Natural killer cell (primary cell): ENCODE measurements at regions not wholly inside any gene's neighbourhood (a gene's known extent, or its start where the extent isn't known, plus 50 kb on each side); places are given as distances from the start of the nearest gene placed in this dataset.

Experiments
- ATAC-seq, 3 donors: fragments of 150-1000 bp in 2 of 3; fragments of 200-7000 bp in 1 of 3; cut with Tn5 transposase; 1 replicate in 1 of 3; 2 replicates in 2 of 3; pipeline ENCODE4 v1.10.0; 2021; ENCODE audit warnings: mild to moderate bottlenecking in 2 of 3, moderate library complexity in 2 of 3
- DNase-seq, 2 donors: peaks; one replicate each; pipeline versions ENCODE4 v3.0.0 to v3.0.0-alpha.2; 2013 to 2021; ENCODE audit warnings: mixed read lengths in 1 of 2
- H3K27ac ChIP-seq: one replicate; pipeline ENCODE4 v1.5.1; 2013; ENCODE audit warnings: mild to moderate bottlenecking, low read length
- H3K27me3 ChIP-seq: one replicate; pipeline ENCODE4 v1.6.1; 2013; ENCODE audit warnings: low read length; ENCODE audit not compliant: control insufficient read depth, insufficient read depth
- H3K36me3 ChIP-seq: one replicate; pipeline ENCODE4 v1.6.1; 2013; ENCODE audit warnings: low read length; ENCODE audit not compliant: control insufficient read depth, insufficient read depth
- H3K4me1 ChIP-seq: one replicate; pipeline ENCODE4 v1.6.1; 2013; ENCODE audit warnings: low read length; ENCODE audit not compliant: control insufficient read depth, insufficient read depth
- H3K4me3 ChIP-seq: one replicate; pipeline ENCODE4 v1.5.1; 2013; ENCODE audit warnings: low read length
- H3K9me3 ChIP-seq: one replicate; pipeline ENCODE4 v1.6.1; 2013; ENCODE audit warnings: low read length; ENCODE audit not compliant: control insufficient read depth, insufficient read depth
- H3K27ac Mint-ChIP-seq, 2 donors: one replicate each; pipeline ENCODE4 v1.8.0; 2022; ENCODE audit warnings: mild to moderate bottlenecking in 2 of 2, mixed read lengths in 2 of 2, moderate library complexity in 1 of 2
- H3K27me3 Mint-ChIP-seq, 2 donors: one replicate each; pipeline ENCODE4 v1.8.0; 2022; ENCODE audit warnings: low read depth in 2 of 2, mixed read lengths in 2 of 2
- H3K36me3 Mint-ChIP-seq: one replicate; pipeline ENCODE4 v1.8.0; 2022; ENCODE audit warnings: mixed read lengths
- H3K4me1 Mint-ChIP-seq, 2 donors: one replicate each; pipeline ENCODE4 v1.8.0; 2022; ENCODE audit warnings: mixed read lengths in 2 of 2
- H3K4me3 Mint-ChIP-seq: one replicate; pipeline ENCODE4 v1.8.0; 2022; ENCODE audit warnings: mild to moderate bottlenecking, moderate library complexity, mixed read lengths
- H3K9me3 Mint-ChIP-seq, 2 donors: one replicate each; pipeline ENCODE4 v1.8.0; 2022; ENCODE audit warnings: mixed read lengths in 2 of 2
- WGBS: methylation state at CpG from one replicate; pipeline ENCODE4 v1.1.7; 2013; ENCODE audit warnings: missing lambda C conversion rate; ENCODE audit not compliant: insufficient coverage; 5-methylcytosine and 5-hydroxymethylcytosine counted together
- intact Hi-C: fragments of 100-400 bp; cut with micrococcal nuclease; formaldehyde crosslinking; loops from one replicate; pipeline ENCODE4 v1.14.2; 2022
- TF ChIP-seq, protein P1 (sequence below): fragments of 200-600 bp; IDR thresholded peaks from one replicate; pipeline ENCODE4 v1.8.0; 2022; ENCODE audit warnings: antibody characterized with exemption

DNA sequence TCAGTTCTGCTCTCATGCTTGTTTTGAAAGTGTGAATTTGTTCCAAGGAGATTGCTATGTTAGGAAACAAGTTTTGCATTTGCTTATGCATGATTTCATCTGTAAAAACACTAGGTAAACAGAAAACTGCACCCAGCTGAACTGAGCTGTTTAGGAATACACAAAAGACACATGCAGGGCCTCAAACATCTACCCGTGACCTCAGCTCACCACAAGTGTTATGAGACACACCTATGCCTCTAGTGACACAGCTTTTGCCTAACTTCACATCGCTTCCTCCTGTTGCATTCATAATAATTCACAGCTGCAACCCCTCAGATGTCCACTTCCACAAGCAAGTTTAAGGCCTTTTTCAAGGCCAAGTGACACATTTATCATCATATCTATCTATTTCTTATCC, 98.0 kb upstream of the SLC24A3 start:
- Histone ChIP-seq H3K27me3 (no peaks in the 10 kb centered on the region), H3K36me3 (no peaks in the 10 kb centered on the region), H3K4me3 (no peak overlapping the region), H3K9me3 (no peaks in the 10 kb centered on the region), H3K4me1 (no peaks in the 10 kb centered on the region), H3K27ac (peak overlapping the region; percentile 17)
- Mint-ChIP-seq H3K36me3 (no peaks in the 10 kb centered on the region), H3K4me1 (peaks cover 28 to 41% of the 10 kb centered on the region in 2 donors), H3K27ac (peak overlapping the region; percentile 80 to 85), H3K9me3 (peaks cover 2% of the 10 kb centered on the region in 2 donors), H3K4me3 (peak overlapping the region; percentile 58), H3K27me3 (no peaks in the 10 kb centered on the region)
- intact Hi-C loops, result loop anchor here (2.0 kb wide), 1 partner anchor 40 kb away; no protein-coding TSS in a partner anchor
- peak; percentile 76 to 96 (median 95) for ATAC-seq
- TF ChIP-seq, protein P1, sequence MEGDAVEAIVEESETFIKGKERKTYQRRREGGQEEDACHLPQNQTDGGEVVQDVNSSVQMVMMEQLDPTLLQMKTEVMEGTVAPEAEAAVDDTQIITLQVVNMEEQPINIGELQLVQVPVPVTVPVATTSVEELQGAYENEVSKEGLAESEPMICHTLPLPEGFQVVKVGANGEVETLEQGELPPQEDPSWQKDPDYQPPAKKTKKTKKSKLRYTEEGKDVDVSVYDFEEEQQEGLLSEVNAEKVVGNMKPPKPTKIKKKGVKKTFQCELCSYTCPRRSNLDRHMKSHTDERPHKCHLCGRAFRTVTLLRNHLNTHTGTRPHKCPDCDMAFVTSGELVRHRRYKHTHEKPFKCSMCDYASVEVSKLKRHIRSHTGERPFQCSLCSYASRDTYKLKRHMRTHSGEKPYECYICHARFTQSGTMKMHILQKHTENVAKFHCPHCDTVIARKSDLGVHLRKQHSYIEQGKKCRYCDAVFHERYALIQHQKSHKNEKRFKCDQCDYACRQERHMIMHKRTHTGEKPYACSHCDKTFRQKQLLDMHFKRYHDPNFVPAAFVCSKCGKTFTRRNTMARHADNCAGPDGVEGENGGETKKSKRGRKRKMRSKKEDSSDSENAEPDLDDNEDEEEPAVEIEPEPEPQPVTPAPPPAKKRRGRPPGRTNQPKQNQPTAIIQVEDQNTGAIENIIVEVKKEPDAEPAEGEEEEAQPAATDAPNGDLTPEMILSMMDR, result no peak
- 25% methylated on average over 2 of the region's 2 CpGs for WGBS
- peak in 1 of 2 donors; percentile 23 for DNase-seq

DNA sequence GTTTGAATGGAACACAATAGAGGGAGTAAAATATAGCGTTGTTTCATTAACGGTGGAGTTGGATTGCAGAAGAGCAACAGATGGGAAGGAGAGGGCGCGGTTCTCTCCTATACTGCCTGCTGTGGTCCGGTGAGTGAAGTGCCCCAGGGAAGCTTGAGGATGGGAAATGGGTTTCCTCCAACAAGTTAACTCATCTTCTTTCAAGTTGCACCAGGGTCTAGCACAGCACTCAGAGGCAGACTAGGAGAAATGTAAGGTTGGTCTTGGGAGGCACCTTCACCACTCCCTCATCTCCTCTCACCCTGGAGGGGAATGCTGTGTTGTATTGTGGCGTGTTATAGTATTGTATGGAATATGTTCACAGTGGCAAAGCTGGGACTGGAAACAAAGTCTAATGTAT, 96.9 kb upstream of the SLC24A3 start:
- no peak for ATAC-seq
- Mint-ChIP-seq H3K4me1 (peaks cover 28 to 35% of the 10 kb centered on the region in 2 donors), H3K27me3 (no peaks in the 10 kb centered on the region), H3K27ac (peak overlapping the region; percentile 80 to 85), H3K4me3 (no peak overlapping the region), H3K36me3 (no peaks in the 10 kb centered on the region), H3K9me3 (peaks cover 2% of the 10 kb centered on the region in 2 donors)
- Histone ChIP-seq H3K36me3 (no peaks in the 10 kb centered on the region), H3K27me3 (no peaks in the 10 kb centered on the region), H3K9me3 (no peaks in the 10 kb centered on the region), H3K27ac (no peak overlapping the region), H3K4me3 (no peak overlapping the region), H3K4me1 (no peaks in the 10 kb centered on the region)
- intact Hi-C loops, result loop anchor here (2.0 kb wide), 1 partner anchor 41 kb away; no protein-coding TSS in a partner anchor
- DNase-seq, result no peak
- 97% methylated on average over 5 of the region's 6 CpGs for WGBS
- TF ChIP-seq, protein P1, result no peak

DNA sequence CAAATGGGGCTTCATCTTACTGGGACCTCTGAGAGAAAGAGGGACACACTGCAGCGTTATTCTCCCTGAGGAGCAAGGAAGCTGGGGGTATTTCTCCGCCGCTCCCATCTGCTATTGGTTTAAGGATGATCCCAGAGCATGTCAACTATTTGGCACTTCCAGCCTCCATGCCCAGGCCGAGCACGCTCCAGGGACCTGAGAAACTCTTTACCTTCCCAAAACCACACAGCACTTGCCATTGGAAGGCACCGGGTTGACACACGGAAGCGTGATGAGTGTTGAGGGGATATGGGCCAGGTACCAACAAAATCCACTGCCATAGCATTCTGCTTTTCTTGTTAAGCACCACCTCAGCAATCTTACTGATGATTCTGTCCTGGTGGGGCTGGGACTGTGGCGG, 92.4 kb upstream of the SLC24A3 start:
- H3K27ac Mint-ChIP-seq, result no peak overlapping the region
- no peak for ATAC-seq
- Histone ChIP-seq H3K27me3 (no peaks in the 10 kb centered on the region), H3K9me3 (no peaks in the 10 kb centered on the region), H3K4me3 (no peak overlapping the region), H3K36me3 (no peaks in the 10 kb centered on the region), H3K4me1 (no peaks in the 10 kb centered on the region), H3K27ac (no peak overlapping the region)
- peaks cover 10 to 11% of the 10 kb centered on the region in 2 donors for H3K4me1 Mint-ChIP-seq
- H3K27me3 Mint-ChIP-seq, result no peaks in the 10 kb centered on the region
- peaks cover 2% of the 10 kb centered on the region in 2 donors for H3K9me3 Mint-ChIP-seq
- no peak overlapping the region for H3K4me3 Mint-ChIP-seq
- H3K36me3 Mint-ChIP-seq, result no peaks in the 10 kb centered on the region
- no peak for DNase-seq
- intact Hi-C loops, result no loop called here
- WGBS, result 84% methylated on average over 6 of the region's 9 CpGs
- TF ChIP-seq, protein P1, result no peak

DNA sequence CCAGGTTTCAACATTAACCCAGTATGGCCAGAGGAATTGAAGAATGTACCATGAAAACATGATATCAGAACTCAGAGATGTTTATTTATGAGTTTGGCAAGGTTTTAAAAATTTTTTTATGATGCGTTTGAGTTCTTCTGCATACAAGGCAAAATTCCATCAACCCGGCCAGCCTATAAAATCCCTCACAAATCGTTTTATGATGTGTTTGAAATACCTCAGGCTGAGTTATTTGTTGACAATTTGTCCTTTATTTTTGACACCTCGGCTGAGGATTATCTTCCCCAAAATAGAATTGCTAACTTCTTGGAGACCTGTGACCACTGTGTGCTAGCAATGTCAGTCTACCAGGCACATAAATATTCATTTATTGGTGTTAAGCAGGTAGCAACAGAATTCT, 91.9 kb upstream of the SLC24A3 start:
- H3K27me3 Mint-ChIP-seq, result no peaks in the 10 kb centered on the region
- intact Hi-C loops, result no loop called here
- Histone ChIP-seq H3K9me3 (no peaks in the 10 kb centered on the region), H3K27me3 (no peaks in the 10 kb centered on the region), H3K27ac (no peak overlapping the region), H3K4me3 (no peak overlapping the region), H3K4me1 (no peaks in the 10 kb centered on the region), H3K36me3 (no peaks in the 10 kb centered on the region)
- ATAC-seq (no peak), DNase-seq (no peak)
- TF ChIP-seq, protein P1, result no peak
- H3K4me3 Mint-ChIP-seq, result no peak overlapping the region
- WGBS, result 92% methylated on average over 4 of the region's 4 CpGs
- H3K27ac Mint-ChIP-seq, result no peak overlapping the region
- peaks cover 5 to 6% of the 10 kb centered on the region in 2 donors for H3K4me1 Mint-ChIP-seq
- H3K9me3 Mint-ChIP-seq, result peaks cover 2% of the 10 kb centered on the region in 2 donors
- no peaks in the 10 kb centered on the region for H3K36me3 Mint-ChIP-seq
